HG03432 (cell line): ENCODE measurements at regions not wholly inside any gene's neighbourhood (a gene's known extent, or its start where the extent isn't known, plus 50 kb on each side); places are given as distances from the start of the nearest gene placed in this dataset.
"Not testable (repeated sequence)": the region's sequence is repeated elsewhere in the genome, so short reads cannot be mapped to it uniquely, and the experiment has no call there.

Experiments
- ATAC-seq: cut with Tn5 transposase; IDR thresholded peaks from one replicate; pipeline ENCODE4 v1.9.1; 2021; ENCODE audit warnings: mild to moderate bottlenecking, moderate library complexity; ENCODE audit not compliant: unreplicated experiment

DNA sequence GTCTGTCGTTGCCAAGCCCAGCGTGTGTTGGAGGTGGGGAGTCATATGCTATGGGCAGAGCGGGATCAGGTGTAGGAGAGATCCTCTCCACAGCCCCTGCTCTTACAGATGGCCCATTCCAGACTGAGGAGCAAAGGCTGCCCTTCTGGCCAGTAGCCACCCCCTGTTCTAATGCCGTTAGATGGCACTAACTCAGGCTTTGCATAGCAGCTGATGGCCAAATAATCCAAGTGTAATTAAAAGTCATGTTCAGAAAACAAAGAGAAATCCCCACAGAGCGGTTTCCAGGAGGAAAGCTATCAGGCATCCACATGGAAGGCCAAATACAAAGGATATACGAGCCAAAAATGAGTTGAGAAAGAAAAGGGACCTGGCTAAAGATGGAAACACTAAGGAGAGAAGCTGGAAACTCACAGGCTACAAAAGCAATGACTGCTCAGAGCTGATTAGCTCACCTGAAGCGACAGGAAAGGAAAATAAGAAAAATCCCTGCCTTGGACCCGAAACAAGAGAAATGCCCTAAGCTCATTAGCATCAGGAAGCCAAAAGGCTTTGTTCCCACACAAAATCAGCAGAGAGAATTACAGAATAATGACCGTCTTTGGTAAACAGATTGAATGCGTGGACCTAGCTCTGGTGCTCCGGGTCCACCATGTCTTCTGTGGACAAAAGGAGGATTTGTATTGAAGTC, 1002.4 kb upstream of the KLHL29 start:
- no peak for ATAC-seq

DNA sequence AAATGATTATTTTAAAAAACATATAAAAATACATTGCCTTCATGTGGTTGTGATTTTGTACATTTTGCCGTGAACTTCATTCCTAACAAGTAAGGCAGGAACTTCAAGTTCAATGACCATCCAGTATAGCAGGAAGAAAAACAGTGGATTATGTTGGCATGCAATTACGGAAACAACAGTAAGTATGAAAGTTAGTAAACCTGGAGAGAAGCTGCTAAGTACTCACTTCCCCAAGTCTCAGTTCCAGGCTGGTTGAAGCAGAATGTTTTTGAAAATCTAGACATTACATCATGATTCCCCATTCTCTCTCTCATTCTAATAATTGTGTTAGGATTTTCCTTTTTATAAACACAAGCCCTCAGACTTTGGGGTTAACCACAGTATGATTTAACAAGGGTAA, 987.1 kb upstream of the KLHL29 start:
- no peak for ATAC-seq

DNA sequence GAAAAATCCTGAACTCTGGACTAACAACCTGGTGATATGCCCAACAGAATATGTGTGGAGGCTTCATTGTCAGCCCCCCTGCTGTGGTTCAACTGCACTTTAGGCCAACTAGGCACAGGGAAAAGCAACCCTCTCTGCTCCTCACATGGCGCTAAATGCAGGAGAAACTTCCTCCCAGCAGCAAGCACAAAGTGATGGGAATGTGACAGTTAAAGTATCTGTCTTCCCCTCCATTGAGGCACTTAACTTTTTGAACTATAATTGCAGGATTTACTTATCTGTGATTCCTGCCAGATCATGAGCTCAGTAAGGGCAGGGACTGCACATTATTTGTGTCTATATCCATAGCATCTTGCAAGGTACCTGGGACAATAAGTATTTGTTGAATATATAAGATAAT, 981.2 kb upstream of the KLHL29 start:
- ATAC-seq: no peak

DNA sequence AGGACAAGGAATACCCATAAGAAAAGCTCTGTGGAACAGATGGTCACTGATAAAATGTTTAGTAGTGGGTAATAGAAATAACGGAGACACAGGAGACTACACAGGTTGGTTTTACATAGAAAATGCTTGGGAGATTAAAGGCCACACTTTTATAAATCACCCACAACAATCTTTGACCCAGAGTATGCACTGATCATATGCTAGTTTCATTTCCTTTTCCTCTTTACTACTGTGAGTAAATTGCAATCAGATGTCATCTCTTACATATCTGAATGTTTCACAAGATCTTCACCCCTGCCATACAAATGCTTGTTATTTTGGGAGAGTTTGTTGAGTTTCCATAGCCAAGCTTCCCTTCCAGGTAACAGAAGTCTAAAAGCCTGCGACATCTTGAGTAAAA, 978.4 kb upstream of the KLHL29 start:
- no peak for ATAC-seq

DNA sequence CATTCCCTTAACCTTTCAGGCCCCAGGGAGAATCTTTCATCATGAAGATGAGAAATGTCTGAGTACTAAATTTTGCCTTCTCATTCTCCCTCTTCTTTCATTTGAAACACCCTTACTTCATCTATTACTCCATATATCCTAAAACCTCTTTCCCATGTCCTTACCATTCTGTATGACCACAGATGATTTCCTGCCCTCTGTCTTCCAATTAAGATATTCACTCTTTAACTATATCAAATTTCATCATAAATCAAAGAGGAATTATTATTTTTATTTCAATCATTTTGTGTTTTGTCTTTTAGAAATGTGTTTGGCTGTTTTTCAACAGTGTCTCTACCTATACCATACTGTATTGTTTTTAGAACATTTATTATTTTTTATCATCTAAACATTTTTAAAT, 964.9 kb upstream of the KLHL29 start:
- ATAC-seq: no peak

DNA sequence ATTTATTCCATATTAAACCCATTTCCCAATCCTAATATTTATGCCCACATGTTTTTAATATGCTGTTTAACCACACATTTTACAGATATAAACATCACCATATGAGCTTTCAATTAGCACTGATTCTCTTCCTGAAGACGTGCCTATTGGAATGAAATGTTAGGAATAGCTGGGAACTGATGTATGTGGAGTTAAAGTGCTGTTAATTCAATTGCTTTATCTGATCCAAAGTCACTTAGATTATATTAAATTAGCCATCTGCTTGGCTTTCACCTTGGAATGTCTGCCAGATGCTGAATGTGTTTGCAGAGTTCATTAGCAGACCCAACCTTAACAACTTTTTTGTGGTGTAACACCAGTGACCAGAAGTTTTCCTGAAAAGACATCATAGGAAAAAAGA, 942.9 kb upstream of the KLHL29 start:
- no peak for ATAC-seq

DNA sequence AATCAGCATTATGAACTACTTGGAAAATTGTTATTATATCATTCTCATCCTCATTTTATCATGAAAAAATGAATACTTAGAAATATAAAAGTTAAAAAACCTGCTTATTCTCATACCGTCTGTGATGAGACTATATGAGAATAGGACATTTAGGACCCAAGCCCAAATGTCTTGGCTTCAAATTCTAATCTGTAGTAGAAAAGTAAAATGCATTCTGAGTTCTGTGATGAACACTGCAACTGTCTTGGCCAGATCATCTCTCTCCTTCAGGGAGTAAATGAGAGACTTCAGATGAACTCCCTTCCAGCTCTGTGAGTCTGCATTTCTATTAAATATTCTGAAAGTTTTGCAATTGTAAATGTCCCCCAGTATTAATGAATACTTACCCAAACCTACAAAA, 940.7 kb upstream of the KLHL29 start:
- no peak for ATAC-seq

DNA sequence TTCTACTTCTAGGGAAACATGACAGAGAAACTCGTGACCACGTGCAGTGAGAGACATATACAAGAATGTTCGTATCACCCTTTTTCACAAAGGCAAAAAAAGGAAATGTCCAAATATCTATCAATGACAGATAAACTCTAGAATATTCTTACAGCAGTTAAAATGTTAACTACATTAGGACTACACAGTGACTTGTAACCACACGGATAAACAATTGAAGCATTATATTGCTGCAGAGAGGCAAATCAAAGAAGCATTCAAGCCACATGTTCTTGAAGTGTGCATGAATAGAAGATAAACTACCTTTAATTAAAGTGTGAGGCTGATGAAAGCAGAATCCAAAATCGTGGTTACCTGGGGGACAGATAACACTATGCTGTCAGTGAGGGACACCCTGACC, 935.3 kb upstream of the KLHL29 start:
- ATAC-seq: no peak

DNA sequence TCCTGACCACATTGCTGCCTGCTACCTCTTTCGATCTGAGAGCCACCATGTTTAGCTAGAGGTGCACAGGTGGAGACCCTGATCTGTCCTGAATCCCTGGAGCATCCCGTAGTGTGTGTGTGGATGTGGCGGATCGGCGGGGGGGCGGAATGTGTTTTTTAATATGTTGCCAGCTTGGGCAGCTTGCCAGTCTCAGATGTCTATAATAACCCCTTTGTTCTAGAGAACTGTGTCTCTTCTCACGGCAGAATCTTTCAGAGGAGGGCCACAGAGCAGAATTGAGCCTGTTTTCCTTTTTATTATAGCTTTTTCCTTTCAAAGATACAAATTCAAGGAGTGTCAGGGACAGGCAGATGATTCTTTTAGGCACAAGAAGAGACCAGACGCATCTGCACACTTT, 934.1 kb upstream of the KLHL29 start:
- ATAC-seq: no peak

DNA sequence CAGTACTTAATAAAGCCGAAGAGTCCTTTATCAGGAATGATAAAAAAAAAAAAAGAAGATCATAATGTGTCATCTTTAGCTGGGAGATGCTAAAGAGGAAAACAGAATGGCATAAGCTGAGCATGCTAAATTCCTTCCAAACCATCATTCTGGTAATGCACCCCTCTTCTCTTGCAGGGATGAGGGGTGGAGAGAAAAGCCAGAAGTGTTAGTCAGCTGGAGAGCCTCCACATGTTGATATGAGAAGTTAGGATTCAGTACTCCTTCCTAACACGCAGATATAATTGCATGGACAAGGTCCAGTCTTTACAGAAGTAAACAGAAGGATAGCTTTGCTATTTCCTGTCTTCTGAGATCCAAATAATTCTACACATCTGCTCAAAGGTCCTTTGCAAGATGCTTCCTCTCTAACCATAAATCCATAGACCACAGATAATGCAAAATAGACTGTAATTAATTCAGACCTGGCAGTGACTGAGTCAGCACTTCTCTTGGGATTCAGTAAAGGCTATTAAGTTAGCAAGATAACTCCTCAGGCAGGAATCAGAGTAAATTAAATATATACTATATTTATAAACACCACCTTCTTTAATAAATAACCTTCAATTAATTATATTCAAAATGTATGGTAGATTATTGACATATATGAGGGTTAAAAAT, 930.0 kb upstream of the KLHL29 start:
- ATAC-seq: no peak

DNA sequence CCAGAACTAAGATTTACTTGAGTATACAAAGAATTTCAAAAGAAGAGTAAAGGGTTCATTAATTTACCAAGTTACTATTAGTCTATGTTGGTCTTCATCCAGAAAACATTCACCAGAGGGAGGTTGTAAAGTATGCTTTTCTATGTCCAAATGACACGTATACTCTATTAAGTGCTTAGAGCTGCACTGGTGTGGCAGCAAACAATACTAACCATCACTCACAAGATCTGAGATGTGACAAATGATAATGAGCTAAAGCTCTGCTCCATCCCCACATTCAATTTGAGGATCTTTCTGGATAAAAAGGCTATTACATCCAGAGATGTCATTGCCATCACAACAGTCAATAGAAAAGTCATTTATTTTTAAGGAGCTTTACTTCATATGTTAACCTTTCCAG, 926.5 kb upstream of the KLHL29 start:
- no peak for ATAC-seq

DNA sequence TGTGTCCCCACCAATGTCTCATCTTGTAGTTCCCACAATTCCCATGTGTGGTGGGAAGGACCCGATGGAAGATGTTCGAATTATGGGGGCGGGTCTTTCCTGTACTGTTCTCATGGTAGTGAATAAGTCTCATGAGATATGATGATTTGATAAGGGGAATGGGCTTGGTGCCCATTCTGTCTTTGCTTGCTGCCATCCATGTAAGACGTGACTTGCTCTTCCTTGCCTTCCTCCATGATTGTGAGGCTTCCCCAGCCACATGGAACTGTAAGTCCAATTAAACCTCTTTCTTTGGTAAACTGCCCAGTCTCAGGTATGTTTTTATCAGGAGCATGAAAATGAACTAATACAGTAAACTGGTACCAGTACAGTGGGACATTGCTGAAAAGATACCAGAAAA, 909.9 kb upstream of the KLHL29 start:
- ATAC-seq: not testable (repeated sequence)

DNA sequence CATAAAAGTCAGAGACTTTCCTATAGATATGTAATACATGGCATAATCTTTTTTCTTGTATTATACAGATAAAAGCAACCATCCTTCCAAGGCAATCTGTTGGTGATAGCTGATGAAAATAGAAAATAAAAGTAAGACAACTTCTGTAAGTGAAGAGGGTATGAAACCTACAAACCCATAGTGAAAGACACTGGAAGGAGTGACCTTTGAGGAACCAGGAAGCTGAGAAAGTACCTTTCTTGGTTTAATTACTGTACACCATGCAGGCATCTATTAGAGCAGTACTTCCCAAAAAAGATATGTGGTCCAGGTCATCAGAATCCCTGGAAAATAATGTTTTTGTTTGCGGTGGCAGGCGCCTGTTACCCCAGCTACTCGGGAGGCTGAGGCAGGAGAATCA, 906.6 kb upstream of the KLHL29 start:
- ATAC-seq: no peak

DNA sequence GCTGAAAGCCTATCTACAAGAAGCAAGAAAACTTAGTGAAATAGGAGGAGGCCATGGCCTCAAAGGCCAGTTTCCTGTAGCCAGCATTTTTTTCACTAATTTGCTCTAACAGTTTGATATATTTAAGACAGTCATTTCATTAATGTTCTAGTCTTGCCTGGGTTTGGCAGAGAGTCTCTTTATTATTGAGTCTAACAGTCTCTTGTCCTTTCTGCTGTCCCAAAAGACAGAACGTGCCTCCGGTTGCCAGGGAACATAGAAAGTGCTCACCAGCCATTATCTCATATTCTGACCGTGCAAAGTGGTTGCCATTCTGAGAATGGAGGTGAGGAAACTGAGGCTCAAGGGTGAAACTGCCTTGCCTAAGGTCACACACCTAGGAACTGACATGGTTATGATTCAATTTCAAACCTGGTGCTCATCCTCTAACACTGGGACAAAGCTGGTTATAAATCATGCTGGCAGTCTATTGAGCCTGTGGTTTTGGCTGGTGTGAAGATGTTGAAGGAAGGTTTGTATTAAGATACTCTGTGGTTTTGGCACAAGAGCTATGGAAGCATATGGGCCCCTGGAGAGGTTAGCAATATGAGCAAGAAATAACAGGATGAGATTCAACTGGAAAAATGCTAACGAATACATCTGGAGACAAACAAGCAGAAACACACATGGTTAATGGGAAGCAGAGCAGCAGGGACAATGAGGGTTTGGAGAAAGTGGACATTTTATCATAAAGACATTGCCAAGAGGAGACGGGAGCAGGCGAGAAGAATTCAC, 903.3 kb upstream of the KLHL29 start:
- no peak for ATAC-seq

DNA sequence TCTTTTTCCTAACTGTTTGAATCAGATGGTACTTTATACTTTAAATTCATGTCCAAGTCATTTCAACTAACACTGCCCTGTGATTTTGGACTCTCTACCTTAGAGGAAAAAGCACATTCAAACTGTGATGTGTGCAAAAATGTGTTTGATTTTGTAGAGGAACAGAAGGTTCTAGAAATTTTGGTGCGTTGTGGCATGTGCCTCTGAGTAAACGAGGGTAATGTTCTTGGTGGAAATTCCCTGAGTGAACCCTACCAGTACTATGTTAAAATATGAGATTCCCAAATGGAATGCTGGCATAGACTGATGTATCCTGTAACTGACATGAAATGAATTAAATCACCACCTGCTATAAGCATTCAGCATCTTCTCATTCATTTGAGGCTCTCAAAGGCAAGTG, 901.9 kb upstream of the KLHL29 start:
- ATAC-seq: no peak

DNA sequence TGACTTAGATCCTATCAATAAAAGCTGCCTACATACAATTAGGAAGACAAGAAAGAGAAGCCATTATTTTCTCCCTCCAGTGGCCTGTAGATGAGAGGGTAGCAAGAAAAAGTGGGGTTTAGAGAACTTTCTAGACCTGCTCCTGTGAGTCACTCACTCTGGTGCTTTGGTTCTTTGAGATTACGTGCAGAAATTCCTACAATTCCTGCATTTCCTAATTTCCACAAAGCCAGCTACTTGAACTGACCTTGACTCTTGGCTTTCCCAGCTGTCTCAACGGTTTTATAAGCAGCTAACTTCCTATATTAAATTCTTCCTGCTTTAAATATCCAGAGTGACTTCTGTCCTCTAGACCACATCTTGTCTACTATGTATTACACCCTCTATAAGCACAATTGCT, 899.5 kb upstream of the KLHL29 start:
- no peak for ATAC-seq

DNA sequence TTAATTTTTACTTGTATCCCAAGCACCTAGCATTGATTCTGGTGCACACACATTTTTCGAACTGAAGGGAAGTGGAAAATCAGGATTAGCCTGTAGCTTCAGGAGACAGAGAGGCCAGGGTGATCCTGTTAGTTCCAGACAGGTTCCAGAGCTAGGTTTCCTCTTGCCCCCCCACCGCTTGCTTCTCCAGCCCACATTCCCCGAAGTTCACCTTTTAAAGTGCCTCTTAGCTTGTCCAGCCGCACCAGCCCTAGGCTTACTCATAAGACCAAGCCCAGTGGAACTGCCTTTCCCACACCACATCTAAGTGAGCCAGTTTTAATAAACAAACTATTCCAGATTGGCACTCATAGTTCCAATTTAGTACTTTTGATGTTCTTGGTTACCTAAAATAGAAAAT, 898.6 kb upstream of the KLHL29 start:
- no peak for ATAC-seq

DNA sequence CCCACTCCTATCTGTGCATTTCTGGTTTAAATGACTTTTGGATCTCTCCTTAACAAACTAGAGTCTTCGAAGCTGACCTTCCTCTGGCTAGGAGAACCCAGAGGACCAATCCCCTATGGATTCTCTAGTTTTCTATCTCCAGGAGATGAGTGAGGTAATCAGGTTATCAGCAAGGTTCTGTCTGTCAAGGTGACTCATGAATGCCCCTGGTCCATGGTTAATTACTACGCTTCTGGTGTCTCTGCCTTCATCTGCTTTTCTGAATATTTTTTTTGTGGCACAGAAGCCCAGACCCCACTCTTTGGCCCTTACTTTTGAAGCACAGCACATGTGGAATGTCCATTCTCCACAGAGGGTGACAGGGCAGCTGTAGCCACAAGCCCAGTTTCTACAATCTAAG, 897.9 kb upstream of the KLHL29 start:
- no peak for ATAC-seq

DNA sequence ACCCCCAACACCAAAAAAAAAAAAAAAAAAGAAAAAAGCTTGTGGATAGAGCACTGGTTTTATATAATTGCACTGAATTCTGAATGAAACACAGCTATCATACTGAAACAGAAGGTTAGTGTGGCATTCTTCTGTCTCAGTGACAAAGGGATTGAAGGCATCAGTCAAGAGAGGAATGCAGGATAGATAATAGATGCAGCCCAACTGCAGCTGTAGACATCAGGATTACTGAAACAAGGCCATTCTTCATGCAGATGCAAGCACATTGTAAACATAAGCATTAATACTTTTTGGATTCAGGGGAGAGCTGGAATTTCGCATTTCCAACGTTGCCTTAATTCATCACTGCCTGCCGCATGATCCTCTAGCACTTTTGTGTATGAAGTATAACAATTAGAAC, 897.4 kb upstream of the KLHL29 start:
- no peak for ATAC-seq

DNA sequence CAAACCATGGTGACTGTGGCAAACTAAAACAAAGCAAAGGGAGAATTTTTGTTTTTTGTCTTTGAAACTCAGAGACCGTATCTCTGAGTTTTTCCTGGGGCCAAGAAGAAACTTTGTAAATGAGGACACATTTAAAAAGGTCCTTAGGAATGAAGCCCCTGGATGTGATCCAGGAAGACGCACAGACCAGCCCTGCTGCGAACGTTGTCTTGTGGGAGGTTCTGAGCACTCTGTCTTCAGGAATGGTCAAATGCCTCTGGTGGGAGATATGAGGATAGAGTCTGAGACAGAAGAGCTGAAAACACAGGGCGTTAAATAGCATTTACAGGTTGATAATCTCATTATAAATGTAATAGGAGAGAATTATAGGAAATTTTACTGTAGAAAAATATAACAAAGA, 893.5 kb upstream of the KLHL29 start:
- ATAC-seq: no peak

DNA sequence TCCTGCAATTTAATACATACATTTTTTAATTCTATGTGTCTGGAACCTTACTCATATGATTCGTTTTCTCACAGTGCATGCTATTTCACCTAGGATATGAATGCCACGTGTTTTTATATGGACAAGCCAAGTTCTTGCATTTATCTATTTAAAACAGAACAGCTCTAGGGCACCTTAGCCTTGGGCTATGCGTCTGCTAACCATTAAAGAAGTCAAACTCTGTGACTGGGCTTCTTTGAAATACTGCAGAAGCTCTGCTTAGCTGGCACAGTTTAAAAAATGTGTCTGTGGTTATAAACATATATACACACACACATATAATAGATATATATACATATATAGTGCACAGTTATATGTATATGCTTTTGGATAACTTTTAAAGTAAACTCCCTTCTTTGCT, 890.8 kb upstream of the KLHL29 start:
- no peak for ATAC-seq

DNA sequence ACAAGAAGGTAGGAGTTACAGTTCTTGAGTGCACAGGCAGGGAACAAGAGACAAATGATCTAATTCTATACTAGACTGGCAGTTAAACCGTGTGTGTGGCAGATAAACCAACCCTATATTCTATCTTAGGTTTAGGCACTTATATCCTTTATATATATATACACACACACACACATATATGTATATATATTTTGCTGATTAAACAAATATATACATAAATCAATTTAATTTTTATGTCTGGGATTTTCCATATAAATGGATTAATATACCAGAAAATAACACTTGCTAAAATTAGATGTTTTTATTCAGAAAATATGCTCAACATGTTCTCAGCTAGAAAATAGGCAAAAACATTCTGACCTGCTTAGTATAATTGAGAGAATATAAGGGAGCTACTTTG, 887.9 kb upstream of the KLHL29 start:
- ATAC-seq: no peak
